GM21723 (cell line): ENCODE measurements at regions not wholly inside any gene's neighbourhood (a gene's known extent, or its start where the extent isn't known, plus 50 kb on each side); places are given as distances from the start of the nearest gene placed in this dataset.

Source experiments
- ATAC-seq: cut with Tn5 transposase; IDR thresholded peaks from one replicate; pipeline ENCODE4 v1.9.1; 2021; ENCODE audit warnings: mild to moderate bottlenecking, moderate library complexity; ENCODE audit not compliant: unreplicated experiment

DNA sequence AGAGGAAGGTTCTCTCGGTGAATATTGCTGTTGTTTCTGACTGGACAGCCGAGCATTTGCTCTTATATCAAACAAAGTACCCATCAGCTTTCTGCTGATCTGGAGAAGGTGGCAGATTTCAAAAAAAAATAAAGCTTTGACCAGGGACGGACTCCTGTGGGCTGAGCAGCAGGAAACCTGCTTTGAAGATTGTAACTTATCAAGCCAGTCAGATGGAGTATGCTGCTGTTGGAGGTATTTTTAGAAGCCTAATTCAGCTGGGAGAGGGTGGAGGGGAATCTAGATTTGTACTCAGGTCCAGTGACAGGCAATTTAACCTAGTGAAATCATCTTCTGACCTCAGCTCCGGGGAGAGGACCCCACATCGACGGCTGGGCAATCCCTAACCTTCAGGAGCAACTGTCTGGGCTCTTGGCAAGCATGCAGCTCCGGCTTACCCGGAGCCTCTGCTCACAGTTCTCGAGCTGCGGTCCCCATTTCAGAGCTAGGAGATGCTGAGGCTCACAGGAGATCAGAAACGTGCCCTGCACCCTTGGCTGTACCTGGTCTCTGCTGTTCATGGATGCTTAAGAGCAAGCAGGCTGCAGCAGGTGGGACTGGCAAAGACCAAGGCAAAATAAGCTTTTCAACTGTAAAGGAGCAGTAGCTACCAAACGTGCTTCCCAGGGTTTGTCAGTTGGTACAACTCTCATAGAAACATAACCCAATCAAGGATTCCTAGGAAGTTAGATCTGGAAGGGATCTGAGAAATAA, 89.3 kb upstream of the ST8SIA2 start:
- ATAC-seq = no peak

DNA sequence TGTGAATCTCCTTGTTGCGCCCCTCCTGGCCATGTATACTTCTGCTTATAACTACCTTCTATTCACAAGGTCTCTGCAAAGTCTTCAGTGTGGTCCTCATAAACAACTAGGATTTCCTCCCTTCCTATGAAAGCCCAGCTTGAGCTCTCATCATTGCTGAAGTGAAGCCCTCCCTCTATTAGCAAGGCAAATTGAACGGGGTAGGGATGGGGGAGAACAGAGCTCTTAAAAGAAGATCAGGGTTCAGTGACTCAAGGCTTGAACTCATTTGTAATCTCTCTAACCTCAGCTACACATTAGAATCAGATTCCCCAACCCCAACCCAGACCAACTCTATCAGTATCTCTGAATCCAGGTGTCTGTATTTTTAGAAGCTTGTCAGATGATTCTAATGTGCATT, 88.3 kb upstream of the ST8SIA2 start:
- no peak for ATAC-seq

GRCh38 chr15:92306663-92307062, 87.0 kb upstream of the ST8SIA2 start:
- no peak for ATAC-seq

DNA sequence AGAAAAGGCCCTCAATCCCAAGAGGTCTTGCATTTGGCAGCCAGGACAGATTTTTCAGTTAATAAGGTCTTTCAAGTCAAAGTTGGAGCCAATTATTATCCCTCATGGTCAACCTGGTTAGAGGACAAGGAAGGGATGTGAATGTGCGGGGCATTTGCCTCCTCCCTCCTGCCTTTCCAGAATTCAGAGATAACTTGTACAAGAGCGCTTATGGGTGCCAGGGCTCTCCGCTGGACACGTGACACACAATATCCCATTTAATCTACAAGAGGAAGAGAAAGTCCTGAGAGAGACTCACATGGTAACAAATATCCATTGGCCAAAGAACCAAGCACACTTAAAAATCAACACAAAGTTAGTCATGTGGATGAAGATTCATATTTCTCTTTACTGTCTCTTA, 78.5 kb upstream of the ST8SIA2 start:
- no peak for ATAC-seq

DNA sequence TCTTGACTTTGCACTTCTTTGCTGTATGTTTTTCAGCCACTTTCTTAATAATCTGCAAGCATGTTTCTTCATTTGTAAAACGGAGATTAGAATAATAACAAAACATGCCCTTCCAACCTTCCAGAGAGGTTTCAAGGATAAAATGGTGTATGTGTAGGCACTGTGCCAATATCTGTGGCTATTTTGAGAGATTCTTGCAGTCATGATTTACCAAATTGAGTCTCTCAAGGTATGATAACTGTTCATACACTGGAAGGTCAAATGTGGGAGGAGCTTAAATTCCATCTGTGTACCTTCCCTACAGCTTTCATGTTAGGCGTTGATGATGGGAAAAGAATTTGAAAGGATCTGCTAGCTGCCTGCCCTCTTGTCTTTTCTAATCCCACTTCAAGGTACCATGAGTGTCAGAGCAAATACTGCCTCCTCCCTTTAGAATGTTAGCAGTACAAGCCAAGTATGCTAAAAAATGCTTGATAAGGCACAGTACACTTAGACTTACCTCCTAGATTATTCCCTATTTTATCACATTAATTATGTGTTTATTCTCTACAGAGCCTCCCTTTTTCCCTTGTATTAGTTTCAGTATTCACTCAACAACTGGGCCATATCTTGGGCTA, 78.0 kb upstream of the ST8SIA2 start:
- ATAC-seq = no peak

DNA sequence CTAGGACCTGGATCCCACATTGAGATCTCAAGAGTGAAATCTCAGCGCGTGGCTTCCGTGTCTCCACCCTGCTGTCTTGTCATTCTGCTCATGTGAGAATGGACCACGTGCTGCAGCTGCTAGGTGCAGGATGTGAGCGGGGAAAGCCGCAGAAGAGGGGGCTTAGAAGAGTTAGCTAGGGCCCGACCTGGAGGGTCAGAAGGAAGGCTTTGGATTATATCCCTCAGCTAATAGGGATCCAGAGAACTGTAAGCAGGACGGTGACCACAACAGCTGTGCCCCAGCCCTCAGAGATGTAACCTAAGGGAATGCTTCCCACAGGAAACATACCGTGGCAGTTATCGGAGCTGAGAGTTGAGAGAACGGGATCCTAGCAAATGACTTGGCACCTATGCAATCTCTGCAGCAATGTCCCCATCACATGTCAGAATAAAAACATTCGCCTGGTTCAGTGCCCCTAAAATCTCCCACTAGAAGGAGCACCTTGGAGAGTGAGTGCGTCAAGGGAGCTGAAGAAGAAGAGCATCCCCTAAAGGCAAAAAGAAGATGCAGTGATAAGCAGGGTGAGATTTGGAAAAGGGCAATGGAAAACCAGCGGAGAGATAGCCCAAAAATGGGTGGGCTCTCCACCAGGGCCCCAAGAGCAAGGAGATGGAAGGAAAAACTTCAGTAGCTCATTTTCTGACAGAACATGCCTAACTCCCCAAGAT, 76.9 kb upstream of the ST8SIA2 start:
- no peak for ATAC-seq

GRCh38 chr15:92320012-92320699, 73.5 kb upstream of the ST8SIA2 start:
- no peak for ATAC-seq

- ATAC-seq = no peak
Observed at GRCh38 chr15:92322566-92323355, 70.9 kb upstream of the ST8SIA2 start.

GRCh38 chr15:92323525-92323924, 70.2 kb upstream of the ST8SIA2 start:
- ATAC-seq = no peak

- no peak for ATAC-seq
Observed at GRCh38 chr15:92324101-92324963, 69.3 kb upstream of the ST8SIA2 start.

- no peak for ATAC-seq
Observed at GRCh38 chr15:92326236-92326635, 67.4 kb upstream of the ST8SIA2 start.

GRCh38 chr15:92327033-92327432, 66.6 kb upstream of the ST8SIA2 start:
- ATAC-seq = no peak

DNA sequence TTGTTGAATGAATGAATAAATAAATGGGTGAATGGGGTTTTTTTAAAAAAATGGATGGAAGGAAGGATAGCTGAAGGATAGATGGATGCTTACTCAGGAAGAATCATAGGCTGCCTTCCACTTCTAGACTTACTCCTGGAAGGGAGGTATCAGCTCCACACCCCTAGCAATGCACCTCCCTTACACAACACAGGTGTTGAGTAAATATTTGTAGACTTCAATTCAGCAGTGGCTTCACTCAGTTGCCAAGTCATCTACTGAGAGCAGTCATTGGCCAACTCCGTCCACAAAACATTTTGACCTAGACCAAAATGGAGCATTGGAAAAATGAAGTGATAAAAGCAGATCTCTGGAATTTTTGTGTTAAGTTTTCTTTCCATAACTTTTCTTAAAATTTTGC, 65.5 kb upstream of the ST8SIA2 start:
- no peak for ATAC-seq

- no peak for ATAC-seq
Observed at GRCh38 chr15:92332125-92332899, 61.4 kb upstream of the ST8SIA2 start.

DNA sequence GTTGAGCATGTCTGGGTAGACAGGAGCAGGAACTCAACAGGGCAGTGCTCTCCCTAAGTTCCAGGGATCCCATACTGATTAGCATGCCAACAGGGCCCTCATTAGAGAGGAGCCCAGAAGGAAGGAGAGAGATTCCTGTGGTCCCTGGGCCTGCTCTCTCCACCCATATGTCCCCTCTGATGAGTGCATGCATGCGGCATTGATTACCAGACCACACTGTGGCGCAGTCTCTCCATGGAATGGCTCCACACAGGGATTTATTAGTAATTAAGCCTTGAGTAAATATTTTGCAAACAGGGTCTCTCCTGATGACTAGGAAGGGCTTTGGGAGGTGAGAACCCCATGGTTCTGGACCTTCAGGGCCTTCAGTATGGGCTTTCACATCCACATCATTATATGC, 60.0 kb upstream of the ST8SIA2 start:
- ATAC-seq = no peak

DNA sequence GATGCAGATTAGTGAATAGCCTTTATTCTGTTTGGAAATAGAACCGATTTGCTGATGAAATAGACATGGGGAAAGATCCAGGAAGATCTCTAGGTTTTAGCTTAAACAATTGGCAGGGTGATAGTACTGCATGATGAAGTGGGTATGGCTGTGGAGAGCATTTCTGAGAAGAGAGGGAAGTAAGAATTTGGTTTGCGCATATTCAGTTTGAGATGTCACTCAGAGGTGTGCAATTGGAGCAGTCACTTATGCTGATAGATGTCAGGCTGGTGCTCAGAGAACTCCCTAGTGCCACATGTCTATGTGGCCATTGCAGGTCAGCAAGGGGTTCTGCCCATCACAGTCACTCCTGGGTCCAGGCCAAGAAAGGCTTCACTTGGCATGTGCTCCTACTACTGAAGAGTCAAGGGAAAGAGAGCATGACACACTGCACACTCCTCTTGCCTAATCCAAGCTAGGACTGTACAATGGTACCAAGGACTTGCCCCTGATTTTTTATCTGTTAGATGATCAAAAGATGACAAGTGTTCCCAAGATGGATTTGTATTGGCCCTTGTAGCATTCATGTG, 57.2 kb upstream of the ST8SIA2 start:
- ATAC-seq = no peak

GRCh38 chr15:92339361-92339760, 54.3 kb upstream of the ST8SIA2 start:
- ATAC-seq = no peak
